GM12801 (cell line): ENCODE measurements at regions not wholly inside any gene's neighbourhood (a gene's known extent, or its start where the extent isn't known, plus 50 kb on each side); places are given as distances from the start of the nearest gene placed in this dataset.

Experiments used
- TF ChIP-seq, protein P1 (sequence below): IDR thresholded peaks from one replicate; pipeline ENCODE4 v1.5.1; 2011; ENCODE audit warnings: control low read depth; ENCODE audit not compliant: insufficient read length; ENCODE audit errors: extremely low read depth

DNA sequence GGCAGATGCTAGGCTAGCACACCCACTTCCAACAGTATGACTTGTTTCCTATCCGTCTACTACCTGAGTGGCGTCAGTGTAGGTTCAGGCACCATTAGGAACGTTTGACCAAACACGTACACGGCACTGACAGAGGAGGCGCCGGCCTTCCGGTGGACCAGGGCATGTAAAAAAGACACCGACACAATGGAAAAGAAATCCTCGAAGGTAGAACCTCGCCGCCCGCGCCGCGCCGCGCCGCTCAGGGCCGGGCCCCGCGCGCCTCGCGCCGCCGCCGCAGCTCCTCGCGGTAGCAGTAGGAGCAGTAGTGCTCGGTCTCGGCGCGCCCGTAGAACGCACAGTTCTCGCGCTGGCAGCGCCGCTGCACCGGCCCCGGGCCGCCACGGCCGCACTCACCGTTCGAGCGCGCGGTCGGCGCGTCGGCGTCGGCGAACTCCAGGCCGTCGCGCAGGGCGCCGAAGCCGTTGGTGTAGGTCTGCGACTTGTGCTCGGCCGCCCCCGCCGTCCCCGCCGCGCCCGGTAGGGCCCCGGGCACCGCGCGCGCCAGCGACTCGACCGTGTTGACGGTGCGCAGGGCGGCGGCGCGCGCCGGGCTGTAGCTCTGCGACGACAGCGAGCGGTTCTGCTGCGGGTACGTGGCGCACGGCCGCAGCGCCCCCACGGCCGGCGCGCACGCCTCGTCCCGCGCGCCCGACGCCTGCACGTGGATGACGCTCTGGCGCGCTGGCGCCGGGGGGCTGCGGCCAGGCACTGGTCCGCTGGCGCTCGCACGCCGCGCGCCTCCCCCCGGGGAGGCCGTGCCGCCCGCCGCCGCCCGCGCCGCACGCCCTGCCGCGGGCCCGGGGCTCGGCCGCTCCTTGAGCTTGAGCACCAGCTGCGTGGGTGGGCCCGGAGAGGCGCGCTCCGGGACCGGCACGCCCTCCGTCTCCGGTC, 156.7 kb downstream of the KLF13 start:
- TF ChIP-seq, protein P1, sequence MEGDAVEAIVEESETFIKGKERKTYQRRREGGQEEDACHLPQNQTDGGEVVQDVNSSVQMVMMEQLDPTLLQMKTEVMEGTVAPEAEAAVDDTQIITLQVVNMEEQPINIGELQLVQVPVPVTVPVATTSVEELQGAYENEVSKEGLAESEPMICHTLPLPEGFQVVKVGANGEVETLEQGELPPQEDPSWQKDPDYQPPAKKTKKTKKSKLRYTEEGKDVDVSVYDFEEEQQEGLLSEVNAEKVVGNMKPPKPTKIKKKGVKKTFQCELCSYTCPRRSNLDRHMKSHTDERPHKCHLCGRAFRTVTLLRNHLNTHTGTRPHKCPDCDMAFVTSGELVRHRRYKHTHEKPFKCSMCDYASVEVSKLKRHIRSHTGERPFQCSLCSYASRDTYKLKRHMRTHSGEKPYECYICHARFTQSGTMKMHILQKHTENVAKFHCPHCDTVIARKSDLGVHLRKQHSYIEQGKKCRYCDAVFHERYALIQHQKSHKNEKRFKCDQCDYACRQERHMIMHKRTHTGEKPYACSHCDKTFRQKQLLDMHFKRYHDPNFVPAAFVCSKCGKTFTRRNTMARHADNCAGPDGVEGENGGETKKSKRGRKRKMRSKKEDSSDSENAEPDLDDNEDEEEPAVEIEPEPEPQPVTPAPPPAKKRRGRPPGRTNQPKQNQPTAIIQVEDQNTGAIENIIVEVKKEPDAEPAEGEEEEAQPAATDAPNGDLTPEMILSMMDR: no peak

DNA sequence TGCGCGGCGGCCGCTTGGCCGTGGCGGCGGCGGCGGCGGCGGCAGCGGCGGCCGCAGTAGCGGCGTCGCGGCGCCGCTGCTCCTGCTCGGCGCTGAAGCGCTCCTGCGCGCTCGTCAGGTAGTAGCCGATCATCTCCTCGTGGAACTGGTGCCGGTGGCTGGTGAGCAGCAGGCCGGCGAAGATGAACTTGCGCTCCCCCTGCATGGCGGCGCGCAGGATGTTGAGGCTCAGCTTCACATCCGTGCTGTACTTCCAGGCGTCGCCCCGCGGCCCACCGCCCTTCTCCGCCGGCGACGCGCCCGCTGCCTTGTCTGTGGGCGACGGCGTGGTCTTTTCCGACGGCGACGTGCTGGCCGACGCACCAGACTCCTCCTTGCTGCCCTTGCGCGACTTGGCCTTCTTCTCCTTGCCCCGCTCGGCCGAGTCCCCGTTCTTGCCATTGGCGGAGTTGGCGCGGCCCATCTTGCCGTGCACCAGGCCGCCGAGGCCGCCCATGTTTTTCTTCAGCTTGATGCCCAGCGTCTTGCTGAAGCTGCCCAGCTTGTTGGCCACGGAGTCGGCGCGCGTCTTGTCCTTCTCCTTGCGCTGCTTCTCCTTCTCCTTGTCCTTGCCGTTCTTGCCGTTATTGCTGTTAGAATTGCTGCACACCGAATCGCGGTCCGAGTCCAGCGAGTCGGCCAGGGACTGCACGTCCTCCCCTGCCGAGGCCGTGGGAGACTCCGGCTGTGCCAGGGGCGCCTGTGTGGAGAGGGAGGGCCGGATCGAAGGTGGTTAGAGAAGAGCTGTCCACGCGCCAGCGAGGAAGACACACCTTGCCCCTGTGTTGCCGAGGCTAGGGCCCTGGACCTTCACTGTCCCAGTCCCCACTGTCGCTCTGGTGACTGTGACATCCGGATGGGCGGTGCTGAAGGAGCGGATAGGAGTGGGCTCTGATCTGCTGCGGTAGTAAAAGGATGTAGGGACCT, 157.6 kb downstream of the KLF13 start:
- TF ChIP-seq, protein P1: no peak

DNA sequence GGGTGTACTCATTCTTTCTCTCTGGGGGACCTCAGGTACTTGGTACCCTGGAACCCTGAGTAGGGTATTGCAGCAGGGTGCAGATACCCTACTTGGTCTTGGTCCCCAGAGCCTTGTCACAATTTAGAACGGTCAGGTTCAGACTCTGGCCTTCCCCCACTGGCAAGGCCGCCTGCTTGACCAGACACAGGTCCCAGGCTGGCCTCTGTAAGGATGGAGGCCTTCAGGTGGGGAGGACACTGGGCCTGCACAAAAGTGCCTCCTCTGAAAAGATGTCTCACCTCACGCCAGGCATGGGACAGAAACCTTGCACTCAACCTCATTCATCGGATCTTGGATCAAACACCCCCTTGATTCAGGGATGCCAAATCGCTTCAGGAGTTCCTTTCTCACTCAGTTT, 158.4 kb downstream of the KLF13 start:
- TF ChIP-seq, protein P1: no peak

DNA sequence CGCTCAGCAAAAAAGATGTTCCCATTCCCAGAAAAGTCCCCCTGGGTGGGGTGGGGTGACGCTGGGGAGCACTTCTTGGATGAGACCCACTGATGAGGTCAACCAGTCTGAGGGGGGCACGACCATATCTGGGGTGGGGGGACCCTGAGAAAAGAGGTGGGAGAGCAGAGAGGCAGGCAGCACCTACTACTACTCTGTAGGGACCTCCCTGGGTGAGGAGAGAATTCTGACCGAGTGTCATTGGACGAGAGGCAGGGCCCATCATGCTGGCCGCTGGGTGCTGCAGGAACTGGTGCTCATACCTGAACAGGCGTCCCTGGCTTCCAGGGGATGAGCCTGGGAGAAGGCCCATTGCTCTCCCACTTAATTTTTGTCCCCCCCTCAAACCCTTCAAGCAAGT, 158.8 kb downstream of the KLF13 start:
- TF ChIP-seq, protein P1: no peak

DNA sequence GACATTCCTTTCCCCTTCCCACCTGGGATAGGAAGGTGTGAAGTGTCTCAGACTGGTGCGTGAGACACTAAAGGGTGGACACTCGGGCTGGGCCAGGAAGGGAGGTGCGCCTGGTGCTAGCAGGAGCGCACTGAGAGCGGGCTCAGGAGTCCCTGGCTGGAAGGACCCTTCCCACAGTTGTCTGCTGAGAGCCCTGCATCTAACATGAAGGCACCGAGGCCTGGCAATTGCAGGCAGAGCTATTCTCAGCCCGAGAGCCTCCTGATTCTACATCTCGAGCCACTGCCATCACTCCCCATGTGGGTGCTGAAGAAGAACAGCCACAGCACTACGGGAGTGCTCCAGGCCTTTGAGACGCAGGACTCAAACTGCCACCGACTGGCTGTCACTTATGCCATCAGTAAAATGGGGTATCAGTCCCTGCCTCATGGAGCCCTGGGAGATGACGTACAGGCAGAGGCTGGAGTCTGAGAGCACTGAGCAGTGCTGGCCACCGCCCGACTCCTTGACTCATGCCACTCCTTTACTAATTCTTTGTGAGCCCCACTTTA, 159.4 kb downstream of the KLF13 start:
- TF ChIP-seq, protein P1: no peak

DNA sequence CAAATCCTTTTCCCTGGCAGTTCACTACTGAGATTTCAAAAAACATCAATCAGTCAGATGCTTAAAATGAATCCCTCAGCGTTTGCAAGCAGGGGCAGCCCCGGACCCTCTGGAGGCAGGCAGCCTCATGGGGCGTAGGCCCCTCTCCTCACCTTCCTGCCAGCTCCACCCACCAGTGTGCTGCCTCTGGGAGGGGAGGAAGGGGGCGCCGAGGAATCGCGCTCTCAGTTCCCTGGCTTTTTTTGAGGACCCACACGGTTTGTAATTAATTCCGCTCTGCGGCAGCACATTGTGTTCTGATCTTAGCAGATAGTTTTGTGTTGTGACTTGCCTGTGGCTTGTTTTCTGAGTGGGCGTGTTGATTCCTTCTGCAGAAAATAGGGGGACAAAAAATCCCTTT, 159.9 kb downstream of the KLF13 start:
- TF ChIP-seq, protein P1: no peak
